ENCODE measurements at regions not wholly inside any gene's neighbourhood (a gene's known extent, or its start where the extent isn't known, plus 50 kb on each side); places are given as distances from the start of the nearest gene placed in this dataset.
"Not testable (repeated sequence)": the region's sequence is repeated elsewhere in the genome, so short reads cannot be mapped to it uniquely, and the experiment has no call there.

GRCh38 chr2:51790854-51791253, 758.9 kb upstream of the NRXN1 start:
- Mint-ChIP-seq H3K9me3 (peaks cover 2 to 20% (median 13%) of the 10 kb centered on the region in 9 donors), H3K36me3 (no peaks in the 10 kb centered on the region), H3K4me3 (no peak overlapping the region), H3K27me3 (no peaks in the 10 kb centered on the region), H3K4me1 (no peaks in the 10 kb centered on the region), H3K27ac (no peak overlapping the region)
- ATAC-seq (no peak), DNase-seq (no peak)
- POLR2A ChIA-PET = no interaction called here

GRCh38 chr2:51789918-51790317, 758.0 kb upstream of the NRXN1 start:
- POLR2A ChIA-PET = no interaction called here
- DNase-seq (no peak), ATAC-seq (no peak)
- no peaks in the 10 kb centered on the region for H3K4me1 Mint-ChIP-seq
- no peaks in the 10 kb centered on the region for H3K36me3 Mint-ChIP-seq
- no peak overlapping the region for H3K4me3 Mint-ChIP-seq
- peaks cover 0 to 27% (median 10%) of the 10 kb centered on the region in 9 donors for H3K9me3 Mint-ChIP-seq
- no peak overlapping the region for H3K27ac Mint-ChIP-seq
- H3K27me3 Mint-ChIP-seq = no peaks in the 10 kb centered on the region

- Mint-ChIP-seq H3K9me3 (peaks cover 0 to 13% (median 5%) of the 10 kb centered on the region in 9 donors), H3K27ac (no peak overlapping the region), H3K4me1 (no peaks in the 10 kb centered on the region), H3K27me3 (no peaks in the 10 kb centered on the region), H3K4me3 (no peak overlapping the region), H3K36me3 (no peaks in the 10 kb centered on the region)
- POLR2A ChIA-PET = no interaction called here
- DNase-seq = no peak
- ATAC-seq = no peak
Observed at GRCh38 chr2:51782921-51783765, 751.2 kb upstream of the NRXN1 start.

GRCh38 chr2:51781691-51782090, 749.8 kb upstream of the NRXN1 start:
- Mint-ChIP-seq H3K4me3 (no peak overlapping the region), H3K4me1 (no peaks in the 10 kb centered on the region), H3K27ac (no peak overlapping the region), H3K36me3 (no peaks in the 10 kb centered on the region), H3K27me3 (no peaks in the 10 kb centered on the region), H3K9me3 (peaks cover 0 to 11% (median 5%) of the 10 kb centered on the region in 9 donors)
- DNase-seq = no peak
- no peak for ATAC-seq
- POLR2A ChIA-PET = no interaction called here

- no peak for DNase-seq
- Mint-ChIP-seq H3K36me3 (no peaks in the 10 kb centered on the region), H3K4me1 (no peaks in the 10 kb centered on the region), H3K9me3 (peaks cover 0 to 13% (median 5%) of the 10 kb centered on the region in 9 donors), H3K4me3 (no peak overlapping the region), H3K27me3 (no peaks in the 10 kb centered on the region), H3K27ac (no peak overlapping the region)
- POLR2A ChIA-PET = no interaction called here
- no peak for ATAC-seq
Observed at GRCh38 chr2:51780353-51780752, 748.4 kb upstream of the NRXN1 start.

GRCh38 chr2:51779723-51780122, 747.8 kb upstream of the NRXN1 start:
- H3K36me3 Mint-ChIP-seq, H3K4me1 Mint-ChIP-seq, H3K27me3 Mint-ChIP-seq, DNase-seq, H3K4me3 Mint-ChIP-seq, POLR2A ChIA-PET, H3K27ac Mint-ChIP-seq, ATAC-seq: not testable (repeated sequence)
- peaks cover 0 to 15% (median 5%) of the 10 kb centered on the region in 9 donors for H3K9me3 Mint-ChIP-seq

GRCh38 chr2:51778806-51779205, 746.9 kb upstream of the NRXN1 start:
- no peaks in the 10 kb centered on the region for H3K27me3 Mint-ChIP-seq
- H3K9me3 Mint-ChIP-seq = peaks cover 0 to 14% (median 5%) of the 10 kb centered on the region in 9 donors
- H3K4me1 Mint-ChIP-seq = no peaks in the 10 kb centered on the region
- no peak for ATAC-seq
- POLR2A ChIA-PET = no interaction called here
- H3K27ac Mint-ChIP-seq = no peak overlapping the region
- peak overlapping the region in 1 of 10 donors; percentile 56 for H3K4me3 Mint-ChIP-seq
- no peak for DNase-seq
- no peaks in the 10 kb centered on the region for H3K36me3 Mint-ChIP-seq

GRCh38 chr2:51774606-51775005, 742.7 kb upstream of the NRXN1 start:
- ATAC-seq, H3K4me1 Mint-ChIP-seq, H3K27me3 Mint-ChIP-seq, POLR2A ChIA-PET, DNase-seq, H3K4me3 Mint-ChIP-seq, H3K27ac Mint-ChIP-seq, H3K36me3 Mint-ChIP-seq: not testable (repeated sequence)
- H3K9me3 Mint-ChIP-seq = peaks cover 2 to 31% (median 9%) of the 10 kb centered on the region in 9 donors

GRCh38 chr2:51760441-51760840, 728.5 kb upstream of the NRXN1 start:
- H3K9me3 Mint-ChIP-seq = peaks cover 0 to 14% (median 3%) of the 10 kb centered on the region in 9 donors
- DNase-seq (no peak), ATAC-seq (no peak)
- H3K4me1 Mint-ChIP-seq = no peaks in the 10 kb centered on the region
- no peaks in the 10 kb centered on the region for H3K27me3 Mint-ChIP-seq
- no peak overlapping the region for H3K27ac Mint-ChIP-seq
- no peak overlapping the region for H3K4me3 Mint-ChIP-seq
- H3K36me3 Mint-ChIP-seq = no peaks in the 10 kb centered on the region
- POLR2A ChIA-PET = no interaction called here

GRCh38 chr2:51758081-51758480, 726.1 kb upstream of the NRXN1 start:
- POLR2A ChIA-PET = no interaction called here

GRCh38 chr2:51734115-51734514, 702.2 kb upstream of the NRXN1 start:
- Mint-ChIP-seq H3K4me3 (no peak overlapping the region), H3K27me3 (no peaks in the 10 kb centered on the region), H3K27ac (no peak overlapping the region), H3K9me3 (peaks cover 1 to 22% (median 8%) of the 10 kb centered on the region in 9 donors), H3K36me3 (no peaks in the 10 kb centered on the region), H3K4me1 (no peaks in the 10 kb centered on the region)
- POLR2A ChIA-PET = no interaction called here
- DNase-seq (no peak), ATAC-seq (no peak)

More at GRCh38 chr2:51758081-51758480, 726.1 kb upstream of the NRXN1 start:
- Mint-ChIP-seq H3K4me1 (no peaks in the 10 kb centered on the region), H3K27me3 (no peaks in the 10 kb centered on the region), H3K27ac (no peak overlapping the region), H3K4me3 (no peak overlapping the region), H3K9me3 (peaks cover 0 to 14% (median 4%) of the 10 kb centered on the region in 9 donors), H3K36me3 (no peaks in the 10 kb centered on the region)
- no peak for ATAC-seq
- no peak for DNase-seq

- no peak for DNase-seq
- POLR2A ChIA-PET = no interaction called here
- H3K4me1 Mint-ChIP-seq = no peaks in the 10 kb centered on the region
- H3K27ac Mint-ChIP-seq = no peak overlapping the region
- no peaks in the 10 kb centered on the region for H3K27me3 Mint-ChIP-seq
- peaks cover 0 to 33% (median 11%) of the 10 kb centered on the region in 9 donors for H3K9me3 Mint-ChIP-seq
- no peaks in the 10 kb centered on the region for H3K36me3 Mint-ChIP-seq
- ATAC-seq = no peak
- H3K4me3 Mint-ChIP-seq = no peak overlapping the region
Observed at GRCh38 chr2:51723691-51724090, 691.8 kb upstream of the NRXN1 start.

GRCh38 chr2:51722311-51722710, 690.4 kb upstream of the NRXN1 start:
- ATAC-seq = no peak
- Mint-ChIP-seq H3K27me3 (no peaks in the 10 kb centered on the region), H3K27ac (no peak overlapping the region), H3K36me3 (no peaks in the 10 kb centered on the region), H3K4me3 (no peak overlapping the region), H3K4me1 (no peaks in the 10 kb centered on the region), H3K9me3 (peaks cover 0 to 33% (median 10%) of the 10 kb centered on the region in 9 donors)
- POLR2A ChIA-PET = no interaction called here
- no peak for DNase-seq

GRCh38 chr2:51720826-51721225, 688.9 kb upstream of the NRXN1 start:
- H3K4me3 Mint-ChIP-seq = no peak overlapping the region
- peaks cover 0 to 33% (median 11%) of the 10 kb centered on the region in 9 donors for H3K9me3 Mint-ChIP-seq
- no peak overlapping the region for H3K27ac Mint-ChIP-seq
- POLR2A ChIA-PET = no interaction called here
- no peaks in the 10 kb centered on the region for H3K4me1 Mint-ChIP-seq
- no peaks in the 10 kb centered on the region for H3K27me3 Mint-ChIP-seq
- DNase-seq = no peak
- ATAC-seq = no peak
- H3K36me3 Mint-ChIP-seq = no peaks in the 10 kb centered on the region

All from naive thymus-derived CD8-positive, alpha-beta T cell (primary cell).